Fibroblast of pulmonary artery (primary cell): ENCODE measurements at regions not wholly inside any gene's neighbourhood (a gene's known extent, or its start where the extent isn't known, plus 50 kb on each side); places are given as distances from the start of the nearest gene placed in this dataset.

Experiments
- DNase-seq: peaks from one replicate; pipeline ENCODE4 v3.0.0-alpha.2; 2010; ENCODE audit warnings: low read depth
- H3K4me3 ChIP-seq: replicated peaks from 2 replicates; pipeline ENCODE4 v1.5.1; 2011; ENCODE audit warnings: low read depth, mild to moderate bottlenecking, control low read depth, low read length, moderate library complexity
- TF ChIP-seq, protein P1 (sequence below): IDR thresholded peaks from 2 replicates; pipeline ENCODE4 v1.5.1; 2011; ENCODE audit warnings: mild to moderate bottlenecking, control low read depth, low read length, inconsistent platforms; ENCODE audit errors: missing control alignments

DNA sequence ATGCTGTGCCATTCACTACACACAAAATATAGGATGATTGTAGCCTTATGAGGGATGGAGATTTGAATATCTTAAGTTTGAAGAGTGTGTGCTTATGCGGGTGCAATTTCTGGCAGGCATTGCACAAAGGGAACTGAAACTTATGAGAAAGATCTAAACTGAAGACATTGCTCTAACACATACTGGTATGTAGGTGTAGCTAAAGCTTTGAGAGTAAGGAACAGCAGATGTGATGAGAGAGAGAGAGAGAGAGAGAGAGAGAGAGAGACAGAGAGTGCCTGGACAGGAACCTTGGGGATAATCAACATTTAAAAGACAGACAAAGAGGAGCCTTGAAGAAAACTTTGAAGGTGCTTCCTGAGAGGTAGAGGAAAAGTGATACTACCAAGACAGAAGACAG, 379.7 kb downstream of the SPRY1 start:
- no peak for DNase-seq
- TF ChIP-seq, protein P1, sequence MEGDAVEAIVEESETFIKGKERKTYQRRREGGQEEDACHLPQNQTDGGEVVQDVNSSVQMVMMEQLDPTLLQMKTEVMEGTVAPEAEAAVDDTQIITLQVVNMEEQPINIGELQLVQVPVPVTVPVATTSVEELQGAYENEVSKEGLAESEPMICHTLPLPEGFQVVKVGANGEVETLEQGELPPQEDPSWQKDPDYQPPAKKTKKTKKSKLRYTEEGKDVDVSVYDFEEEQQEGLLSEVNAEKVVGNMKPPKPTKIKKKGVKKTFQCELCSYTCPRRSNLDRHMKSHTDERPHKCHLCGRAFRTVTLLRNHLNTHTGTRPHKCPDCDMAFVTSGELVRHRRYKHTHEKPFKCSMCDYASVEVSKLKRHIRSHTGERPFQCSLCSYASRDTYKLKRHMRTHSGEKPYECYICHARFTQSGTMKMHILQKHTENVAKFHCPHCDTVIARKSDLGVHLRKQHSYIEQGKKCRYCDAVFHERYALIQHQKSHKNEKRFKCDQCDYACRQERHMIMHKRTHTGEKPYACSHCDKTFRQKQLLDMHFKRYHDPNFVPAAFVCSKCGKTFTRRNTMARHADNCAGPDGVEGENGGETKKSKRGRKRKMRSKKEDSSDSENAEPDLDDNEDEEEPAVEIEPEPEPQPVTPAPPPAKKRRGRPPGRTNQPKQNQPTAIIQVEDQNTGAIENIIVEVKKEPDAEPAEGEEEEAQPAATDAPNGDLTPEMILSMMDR: no peak
- no peak overlapping the region for H3K4me3 ChIP-seq

DNA sequence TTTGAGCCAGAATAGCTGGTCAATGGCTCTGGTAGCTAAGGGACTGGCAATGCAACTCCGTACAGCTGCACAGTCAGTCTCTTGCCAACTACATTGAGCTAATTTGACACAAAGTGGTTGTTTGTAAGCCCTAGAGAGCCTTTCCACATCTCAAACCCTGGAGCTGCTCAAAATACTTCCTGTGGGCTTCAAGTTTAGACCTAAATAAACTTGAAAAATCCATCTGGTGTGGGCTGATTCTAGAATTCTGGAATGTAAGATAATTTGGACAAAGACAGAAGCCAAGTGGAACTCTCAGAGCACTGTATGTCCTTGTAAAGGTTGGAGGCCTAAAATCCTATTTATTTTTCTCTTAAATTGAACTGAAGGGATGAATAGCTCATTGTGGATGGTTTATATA, 380.8 kb downstream of the SPRY1 start:
- peak; percentile 56 for DNase-seq
- TF ChIP-seq, protein P1: no peak
- no peak overlapping the region for H3K4me3 ChIP-seq

DNA sequence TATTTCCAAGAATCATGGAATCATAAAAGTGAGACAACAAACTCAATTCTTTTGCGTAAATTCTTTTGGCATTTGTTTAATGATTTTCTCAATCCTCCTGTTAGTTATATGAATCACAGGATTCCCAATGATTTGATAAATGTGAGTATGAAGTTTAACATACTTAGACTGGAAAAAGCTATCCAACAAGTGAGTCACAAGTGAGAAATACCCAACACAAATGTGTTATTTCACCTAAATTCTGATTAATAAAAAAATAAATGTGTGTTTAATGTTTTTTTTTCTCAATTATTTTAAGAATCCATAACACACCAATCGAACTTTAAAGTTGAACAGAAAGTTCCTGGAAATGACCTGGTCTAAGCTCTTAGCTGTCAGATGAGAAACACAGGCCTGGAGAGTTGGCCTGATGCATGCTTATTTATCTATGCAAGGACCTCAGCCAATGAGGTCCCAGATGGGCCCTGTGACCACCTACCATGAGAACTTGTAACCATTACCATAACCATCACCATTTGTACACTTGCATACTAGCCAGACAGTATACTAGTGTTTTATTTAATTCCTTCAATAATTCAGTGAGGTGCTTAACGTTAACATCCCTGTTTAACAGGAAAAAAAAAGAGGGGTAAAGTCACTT, 386.7 kb downstream of the SPRY1 start:
- DNase-seq: peak; percentile 33
- H3K4me3 ChIP-seq: no peak overlapping the region
- TF ChIP-seq, protein P1: no peak

DNA sequence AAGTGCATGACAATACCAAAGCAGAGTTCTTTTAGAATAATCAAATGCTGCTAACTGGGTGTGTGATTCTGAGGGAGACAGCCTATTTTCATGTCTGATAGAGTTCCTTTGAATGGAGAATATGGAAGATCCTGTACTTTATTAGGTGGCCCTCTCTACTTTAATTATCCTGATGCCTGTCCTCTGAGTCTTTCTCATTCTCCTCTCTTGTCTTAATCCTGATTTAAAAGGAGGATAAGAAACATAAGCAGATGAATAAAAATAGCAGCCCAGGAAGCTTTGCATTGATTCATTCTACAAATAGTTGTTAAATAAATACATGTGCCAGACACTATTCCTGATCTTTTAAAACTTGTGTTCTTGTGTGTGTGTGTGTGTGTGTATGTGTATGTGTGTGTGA, 387.3 kb downstream of the SPRY1 start:
- DNase-seq: no peak
- H3K4me3 ChIP-seq: no peak overlapping the region
- TF ChIP-seq, protein P1: no peak

DNA sequence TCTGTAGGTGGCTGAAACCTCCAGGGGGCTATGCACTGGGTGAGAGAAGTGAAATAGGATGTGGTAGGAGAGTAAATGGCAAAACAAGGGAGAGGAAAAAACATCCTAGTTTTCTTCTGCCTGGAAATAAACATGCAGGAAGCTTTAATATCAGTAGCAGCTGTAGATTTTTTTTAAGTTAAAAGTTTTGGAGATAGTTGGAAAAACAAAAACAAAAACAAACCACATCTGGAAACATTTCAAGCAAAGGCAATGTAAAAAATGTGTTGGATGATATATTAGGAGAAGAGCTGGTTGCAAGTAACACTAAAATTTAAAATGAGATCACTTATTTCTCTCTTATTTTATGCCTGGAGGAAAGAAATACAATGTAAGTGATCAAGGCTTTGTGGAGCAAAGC, 388.0 kb downstream of the SPRY1 start:
- no peak overlapping the region for H3K4me3 ChIP-seq
- TF ChIP-seq, protein P1: no peak
- DNase-seq: no peak

DNA sequence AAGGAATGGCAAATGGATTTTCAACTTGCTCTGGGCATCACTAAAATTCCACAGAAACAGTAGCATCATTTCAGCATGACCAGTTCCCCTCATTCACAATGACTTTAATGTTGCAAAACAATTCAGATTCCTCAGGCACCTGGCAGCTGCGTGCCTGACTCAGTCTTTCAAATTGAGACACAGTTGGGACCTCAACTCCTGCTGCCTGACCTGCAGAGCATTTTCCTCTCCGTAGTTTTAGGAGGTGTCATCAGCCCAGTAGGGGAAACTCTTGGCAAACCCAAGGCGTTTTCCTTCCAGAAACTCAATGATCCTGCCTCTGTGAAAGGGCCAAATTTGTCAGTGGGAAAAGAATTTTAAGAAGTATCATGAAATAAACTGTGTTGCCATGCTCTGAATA, 388.9 kb downstream of the SPRY1 start:
- peak; percentile 96 for DNase-seq
- TF ChIP-seq, protein P1: no peak
- H3K4me3 ChIP-seq: no peak overlapping the region
